IPS-NIHi11 (cell line): ENCODE measurements at regions not wholly inside any gene's neighbourhood (a gene's known extent, or its start where the extent isn't known, plus 50 kb on each side); places are given as distances from the start of the nearest gene placed in this dataset.
"Not testable (repeated sequence)": the region's sequence is repeated elsewhere in the genome, so short reads cannot be mapped to it uniquely, and the experiment has no call there.

ENCODE experiments used
- DNase-seq: peaks from one replicate; pipeline ENCODE4 v3.0.0; 2012; ENCODE audit warnings: mixed read lengths, low spot score

DNA sequence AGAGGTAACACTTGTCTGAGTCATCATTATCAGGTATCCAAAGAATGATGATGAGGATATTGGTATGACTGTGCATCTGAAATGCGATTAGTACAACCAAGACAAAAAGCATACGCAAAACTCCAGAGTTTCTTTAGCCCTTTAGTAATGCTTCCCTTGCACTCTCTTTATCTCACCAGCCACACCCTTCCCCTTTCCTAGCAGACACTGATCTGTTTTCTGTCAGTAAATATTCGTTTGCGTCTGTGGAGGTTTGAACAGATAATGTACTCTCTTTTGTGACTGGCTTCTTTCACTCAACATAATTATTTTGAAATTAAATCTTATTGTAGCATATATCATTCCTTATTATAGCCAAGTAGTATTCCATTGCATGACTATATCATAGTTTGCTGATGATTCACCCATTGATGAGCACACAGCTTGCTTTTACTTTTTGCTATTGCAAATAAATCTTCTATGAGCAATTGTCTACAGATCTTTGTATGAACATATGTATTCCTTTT lies 775.7 kb downstream of the SLC6A15 start:
- no peak for DNase-seq

DNA sequence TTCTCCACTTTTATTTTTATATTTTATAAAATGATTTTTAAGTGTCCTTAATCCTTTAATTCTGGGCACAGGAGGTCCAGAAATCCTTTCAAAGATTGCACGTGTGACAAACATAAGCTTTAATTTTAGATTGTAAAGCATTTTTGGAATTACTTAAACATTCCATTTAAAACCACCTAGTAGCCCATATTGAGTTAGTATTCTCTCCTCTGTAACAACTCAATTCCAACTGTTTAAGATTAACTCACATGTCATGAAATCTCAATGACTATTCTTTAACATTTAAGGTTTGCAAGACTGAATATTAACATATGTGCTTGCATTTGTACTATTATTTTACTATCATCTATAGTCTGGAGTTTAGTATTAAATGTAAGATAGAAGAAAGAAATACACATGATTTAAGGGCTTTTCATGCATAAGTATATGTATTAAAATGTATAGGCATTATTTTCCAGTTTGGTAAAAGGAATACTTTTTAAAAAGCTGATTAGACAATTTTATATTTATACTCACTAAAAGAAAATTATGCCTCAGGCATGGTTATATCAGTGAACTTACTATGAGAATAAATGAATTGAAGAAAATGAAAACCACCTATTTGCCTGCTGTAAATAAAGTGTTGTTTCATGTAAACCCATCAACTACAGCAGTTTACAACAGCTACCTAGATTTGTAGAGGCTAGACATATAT lies 776.9 kb downstream of the SLC6A15 start:
- DNase-seq: no peak

DNA sequence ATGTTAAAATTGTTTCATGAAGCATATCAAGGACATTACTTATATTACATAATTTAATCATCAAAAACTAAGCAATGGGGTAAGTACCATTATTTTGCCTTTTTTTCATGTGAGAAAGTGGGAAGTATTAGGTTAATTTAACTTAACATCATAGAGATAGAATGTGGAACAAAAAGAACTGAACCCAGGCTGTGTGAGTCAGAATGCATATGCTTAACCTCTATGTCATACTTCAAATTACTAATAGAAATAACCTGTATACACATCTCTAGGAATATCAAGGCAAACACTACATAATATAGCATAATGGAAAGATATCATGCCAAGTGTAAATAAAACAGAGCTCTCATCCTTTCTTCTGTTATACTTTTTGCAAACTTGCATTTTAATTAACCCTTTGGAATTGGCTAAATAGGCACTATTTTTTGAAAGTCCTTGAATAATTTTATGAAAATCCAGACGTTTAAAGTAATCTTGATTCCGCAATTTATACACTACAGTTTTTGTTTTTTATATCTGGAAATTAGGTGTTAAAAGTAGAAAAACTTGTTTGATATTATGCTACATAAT lies 777.7 kb downstream of the SLC6A15 start:
- no peak for DNase-seq

DNA sequence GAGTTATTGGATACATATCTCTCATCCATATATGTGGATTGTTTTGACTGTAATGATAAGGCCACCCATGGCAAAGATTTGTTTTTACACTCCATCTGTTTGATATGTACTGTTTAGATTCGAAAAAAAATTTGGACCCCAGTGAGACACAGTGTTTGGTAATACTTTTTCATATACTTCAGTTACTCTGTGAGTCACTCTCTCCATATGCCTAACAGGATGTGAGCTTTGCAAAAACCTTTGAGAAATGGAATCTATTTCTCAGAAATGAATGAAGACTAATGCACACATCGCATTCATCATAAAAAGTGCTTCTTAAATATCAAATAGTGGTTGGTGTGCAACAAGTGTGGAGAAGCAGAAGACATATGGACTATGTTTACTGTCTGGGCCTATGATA lies 781.5 kb downstream of the SLC6A15 start:
- no peak for DNase-seq

DNA sequence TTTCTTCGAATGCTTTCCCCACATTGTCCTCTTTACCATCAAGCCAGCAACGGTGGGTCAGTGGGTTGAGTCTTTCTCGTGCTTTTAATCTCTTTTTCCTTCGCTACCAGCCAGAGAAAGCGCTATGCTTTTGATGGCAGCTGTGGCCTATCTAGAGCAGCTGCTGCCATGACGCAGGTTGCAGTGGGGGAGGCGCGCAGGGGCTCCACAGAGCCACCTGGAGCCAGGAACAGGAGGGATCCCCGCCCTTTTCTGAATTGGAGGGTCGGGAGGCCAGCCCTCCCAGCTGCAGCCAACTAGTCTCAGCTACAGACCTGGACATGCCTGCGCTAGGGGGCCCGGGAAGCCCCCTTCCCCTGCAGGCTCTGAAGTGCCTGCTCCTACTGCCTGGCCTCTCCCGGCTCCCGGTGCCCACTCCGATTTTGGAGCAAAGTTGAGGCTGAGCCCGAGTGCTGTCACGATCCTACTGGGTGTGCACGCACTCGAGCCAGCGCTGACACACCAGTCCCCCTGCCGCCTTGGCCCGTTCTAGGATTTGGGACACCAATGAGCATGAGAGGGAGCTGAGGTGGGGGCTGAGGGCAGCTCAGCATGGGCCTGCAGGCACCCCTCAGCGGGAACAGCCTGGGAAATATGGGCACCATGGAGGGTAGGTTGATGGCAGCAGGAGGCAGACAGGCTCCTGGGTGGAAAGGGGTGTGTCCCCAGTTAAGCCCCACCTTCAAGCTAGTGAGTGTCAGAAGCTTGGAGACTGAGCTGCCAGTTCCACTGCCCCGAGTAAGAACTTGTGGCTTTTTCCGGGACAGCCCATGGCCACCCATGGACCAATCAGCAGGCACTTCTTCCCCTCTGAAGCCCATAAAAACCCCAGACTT lies 784.2 kb downstream of the SLC6A15 start:
- no peak for DNase-seq

DNA sequence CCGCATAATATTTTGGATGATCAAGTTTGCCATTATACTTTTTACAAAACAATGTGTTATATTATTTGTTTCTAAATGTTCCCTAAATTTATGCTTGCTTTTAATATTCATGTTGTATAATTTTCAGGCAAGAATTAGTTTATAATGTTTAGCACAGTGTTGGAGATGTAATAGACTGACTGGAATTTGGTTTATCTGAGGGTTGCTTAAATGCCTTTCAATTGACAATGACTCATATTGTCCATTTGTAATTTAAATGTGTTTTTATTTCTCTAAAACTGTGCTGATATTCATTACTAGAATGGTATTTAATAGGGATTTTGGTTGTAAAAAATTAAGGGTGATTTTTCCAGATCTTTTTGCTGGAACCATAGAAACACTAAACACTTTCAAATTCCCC lies 788.4 kb downstream of the SLC6A15 start:
- no peak for DNase-seq

DNA sequence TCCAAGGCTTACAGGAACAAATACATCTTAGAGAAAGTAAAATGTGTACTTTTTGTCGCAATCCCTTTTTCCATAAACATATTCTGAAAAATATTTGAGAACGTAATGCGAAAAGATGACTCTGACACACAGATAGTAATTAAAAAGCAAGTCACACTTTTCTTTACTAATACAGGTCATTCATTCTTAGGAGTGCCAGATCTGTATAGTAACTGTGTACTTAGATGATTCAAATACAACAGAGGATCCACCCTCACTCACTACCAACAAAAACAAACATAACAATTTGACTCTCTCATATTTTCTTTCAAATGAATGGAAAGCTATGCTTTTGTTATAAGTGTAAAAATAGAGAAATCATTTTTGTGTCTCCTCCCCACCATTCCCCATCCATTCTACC lies 795.4 kb downstream of the SLC6A15 start:
- DNase-seq: no peak

DNA sequence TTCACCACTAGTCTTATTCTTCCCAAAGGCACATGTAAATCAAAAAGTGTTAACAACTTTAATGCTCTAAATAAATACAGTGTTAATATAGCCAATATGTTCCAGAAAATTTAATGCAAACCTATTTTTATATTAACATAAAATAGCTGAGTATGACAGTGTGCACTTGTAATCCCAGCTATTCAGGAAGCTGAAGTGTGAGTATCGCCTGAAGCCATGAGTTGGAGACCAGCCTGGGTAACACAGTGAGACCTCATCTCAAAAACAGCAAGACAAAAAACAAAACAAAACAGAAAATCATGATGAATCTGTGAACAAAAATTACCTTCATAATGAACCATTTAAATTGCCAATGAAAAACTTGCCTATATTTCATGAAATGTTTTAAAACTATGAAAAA lies 798.9 kb downstream of the SLC6A15 start:
- no peak for DNase-seq

DNA sequence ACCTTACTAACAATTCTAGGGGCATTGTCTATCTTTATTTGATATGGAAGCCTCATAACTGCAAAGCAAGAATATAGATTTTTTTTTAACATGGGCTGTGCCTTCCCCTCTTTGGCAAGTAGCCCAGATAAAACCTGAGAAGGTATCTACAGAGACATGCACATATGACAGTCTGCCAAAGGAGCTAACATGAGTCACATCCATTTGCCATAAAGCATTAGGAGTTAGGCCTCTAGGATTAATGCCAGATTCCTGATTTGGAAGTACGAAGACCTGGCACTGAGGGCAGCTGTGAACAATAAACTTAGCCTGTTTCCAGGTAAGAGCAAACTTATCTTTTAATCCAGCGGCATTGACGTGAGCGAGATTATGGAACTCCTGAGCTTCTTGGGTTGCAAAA lies 808.7 kb downstream of the SLC6A15 start:
- DNase-seq: not testable (repeated sequence)

DNA sequence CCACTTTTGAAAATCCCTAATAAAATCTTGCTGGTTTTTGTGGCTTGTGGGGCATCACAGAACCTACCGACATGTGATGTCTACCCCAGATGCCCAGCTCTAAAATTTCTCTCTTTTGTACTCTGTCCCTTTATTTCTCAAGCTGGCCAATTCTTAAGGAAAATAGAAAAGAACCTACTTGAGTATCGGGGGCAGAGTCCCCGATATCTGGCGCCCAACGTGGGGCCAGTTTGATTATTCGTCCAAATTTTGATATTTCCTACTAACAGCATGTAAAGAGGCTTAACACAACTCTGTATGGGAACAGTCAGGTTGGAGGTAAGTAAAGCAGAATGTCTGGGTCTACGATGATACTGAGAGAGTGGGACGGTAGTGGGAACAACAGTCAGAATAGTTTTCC lies 810.6 kb downstream of the SLC6A15 start:
- DNase-seq: not testable (repeated sequence)

DNA sequence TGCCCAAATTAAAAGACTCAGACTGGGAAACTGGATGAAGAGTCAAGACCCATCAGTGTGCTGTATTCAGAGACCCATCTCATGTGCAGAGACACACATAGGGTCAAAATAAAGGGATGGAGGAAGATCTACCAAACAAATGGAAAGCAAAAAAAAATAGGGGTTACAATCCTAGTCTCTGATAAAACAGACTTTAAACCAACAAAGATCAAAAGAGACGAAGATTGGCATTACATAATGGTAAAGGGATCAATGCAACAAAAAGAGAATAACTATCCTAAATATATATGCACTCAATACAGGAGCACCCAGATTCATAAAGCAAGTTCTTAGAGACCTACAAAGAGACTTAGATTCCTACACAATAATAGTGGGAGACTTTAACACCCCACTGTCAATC lies 813.0 kb downstream of the SLC6A15 start:
- DNase-seq: not testable (repeated sequence)

DNA sequence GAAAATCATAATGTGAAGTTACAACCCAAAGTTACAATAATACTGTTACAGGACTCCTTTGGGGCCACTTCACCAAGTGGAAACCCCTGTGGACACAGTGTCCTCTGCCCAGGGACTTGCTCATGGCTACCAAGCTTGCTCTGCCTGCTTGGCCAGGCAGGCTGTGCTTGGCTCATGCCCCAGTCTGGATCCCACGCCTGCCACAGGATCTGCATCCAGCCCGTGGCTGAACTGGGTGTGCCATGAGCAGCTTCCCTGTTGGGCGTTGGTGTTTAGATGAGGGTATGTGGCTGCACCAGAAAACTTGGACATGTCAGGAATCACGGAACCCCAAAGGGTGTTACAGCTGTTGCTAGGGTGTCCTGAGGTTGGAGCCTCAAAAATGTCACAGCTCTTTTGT lies 820.9 kb downstream of the SLC6A15 start:
- DNase-seq: no peak

DNA sequence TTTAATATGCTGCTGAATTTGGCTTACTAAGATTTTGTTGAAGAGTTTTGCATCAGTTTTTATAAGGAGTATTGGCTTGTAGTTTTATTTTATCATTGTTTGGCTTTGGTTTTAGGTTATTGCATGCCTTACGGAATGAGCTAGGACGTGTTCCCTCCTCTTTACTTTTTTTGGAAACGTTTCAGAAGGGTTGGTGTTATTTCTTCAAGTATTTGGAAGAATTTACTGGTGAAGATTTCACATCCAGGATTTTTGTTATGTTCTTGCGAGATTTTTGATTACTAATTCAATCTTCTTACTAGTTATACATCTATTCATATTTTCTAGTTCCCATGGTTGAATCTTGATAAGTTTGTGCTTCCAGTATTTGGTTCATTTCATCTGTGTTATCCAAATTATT lies 823.2 kb downstream of the SLC6A15 start:
- no peak for DNase-seq

DNA sequence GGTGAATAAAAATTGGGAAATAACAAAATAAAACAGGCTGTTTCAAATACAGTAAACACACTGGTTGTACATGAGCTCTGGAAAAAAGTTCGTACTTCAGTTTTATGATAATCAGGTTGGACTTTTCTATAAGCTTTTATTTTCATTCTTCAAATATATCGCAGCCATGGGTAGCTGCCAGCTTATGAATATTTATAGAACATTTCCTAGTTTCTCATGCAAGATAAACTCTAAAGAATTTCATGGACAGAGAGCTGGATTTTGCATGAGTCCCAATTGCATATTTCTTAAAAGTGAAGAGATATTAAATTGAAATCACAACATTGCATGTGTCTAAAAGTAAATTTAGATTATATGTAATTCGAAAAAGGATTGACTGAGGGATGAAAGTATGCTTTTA lies 827.6 kb downstream of the SLC6A15 start:
- DNase-seq: no peak

DNA sequence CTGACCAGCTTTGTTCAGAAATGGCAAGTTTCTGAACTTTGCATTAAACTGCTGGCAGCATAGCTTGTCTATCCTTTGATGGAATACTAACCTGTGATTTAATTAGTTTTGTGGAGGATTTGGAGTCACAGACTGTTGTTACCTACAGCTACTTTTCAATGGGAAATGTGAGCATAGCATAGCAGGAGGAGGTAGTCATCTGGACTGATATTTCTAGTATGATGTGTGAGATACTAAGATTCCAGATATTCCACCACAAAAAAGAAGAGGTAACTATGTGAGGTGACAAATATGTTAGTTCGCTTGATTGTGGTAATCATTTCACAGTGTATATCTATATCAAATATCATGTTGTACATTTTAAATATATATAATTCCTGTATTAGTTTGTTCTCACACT lies 833.0 kb downstream of the SLC6A15 start:
- no peak for DNase-seq

DNA sequence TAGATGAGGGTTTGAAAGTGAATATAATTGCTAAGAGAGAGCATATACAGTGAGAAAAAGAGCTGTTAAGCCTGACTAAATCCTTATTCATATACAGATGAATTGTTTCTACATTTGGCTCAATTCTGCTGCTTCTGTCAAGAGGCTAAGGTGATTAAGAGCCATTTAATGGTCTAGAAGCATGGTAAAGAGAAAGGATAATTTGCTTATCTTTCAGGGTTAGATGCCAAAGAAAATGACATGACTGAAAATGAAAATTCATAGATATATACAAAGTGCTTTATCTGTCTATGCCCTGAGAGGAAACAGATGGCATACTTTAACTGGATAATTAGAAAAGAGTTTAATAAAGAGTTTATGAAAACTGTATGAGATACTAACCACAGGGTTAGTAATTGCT lies 834.9 kb downstream of the SLC6A15 start:
- DNase-seq: no peak

DNA sequence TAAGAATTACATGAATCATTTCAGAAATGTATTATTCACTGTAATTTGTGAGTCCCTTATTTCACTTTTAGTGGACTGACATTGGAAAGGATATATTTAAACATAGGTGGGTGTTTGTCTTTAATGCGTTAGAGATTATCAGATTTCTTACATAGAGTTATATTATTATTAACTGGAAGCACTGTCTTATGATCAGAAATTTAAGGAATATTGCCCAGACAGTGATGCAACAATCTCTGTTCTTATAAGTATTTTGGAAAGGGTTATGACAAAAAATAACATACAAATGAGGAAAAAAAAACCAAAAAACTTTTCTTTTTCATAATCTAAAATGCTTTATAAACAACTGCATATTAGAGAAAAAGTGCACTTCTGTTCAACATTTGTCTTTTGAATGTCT lies 836.6 kb downstream of the SLC6A15 start:
- no peak for DNase-seq

DNA sequence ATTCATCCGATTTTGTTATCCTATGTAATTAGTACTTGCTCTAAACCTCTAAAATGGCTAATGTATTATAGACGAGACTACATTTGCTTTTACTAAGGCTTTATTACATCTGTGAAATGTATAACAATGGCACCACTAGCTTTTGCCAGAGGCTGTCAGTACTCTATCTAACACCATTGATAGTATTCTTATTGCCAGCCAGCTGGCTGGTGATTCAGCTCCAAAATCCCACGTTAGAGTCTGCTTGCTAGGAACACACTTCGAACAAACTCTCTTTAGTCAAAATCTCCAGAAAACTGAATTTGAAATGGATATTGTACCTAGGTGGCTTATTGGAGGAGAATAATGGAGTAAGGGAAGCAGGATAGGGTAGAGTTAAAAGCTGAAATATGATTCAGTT lies 839.2 kb downstream of the SLC6A15 start:
- no peak for DNase-seq

DNA sequence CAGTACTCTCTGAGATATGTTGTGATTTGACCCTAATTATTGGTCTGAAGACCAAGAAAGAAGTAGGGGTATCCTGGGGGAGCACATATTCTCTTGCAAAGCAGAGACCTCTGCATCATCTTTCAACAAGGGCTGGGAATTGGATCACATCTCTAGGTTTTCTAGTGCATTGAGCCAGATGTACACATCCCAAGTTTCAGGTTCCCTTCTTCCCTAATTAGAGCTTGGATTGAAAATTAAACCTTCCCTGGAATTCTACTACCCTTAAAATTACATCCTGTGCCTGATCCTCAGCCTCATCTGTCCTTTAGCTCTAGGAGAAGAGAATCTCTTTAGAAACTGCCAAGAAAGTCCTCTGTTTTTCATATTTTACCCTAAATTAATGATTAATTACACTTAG lies 839.6 kb downstream of the SLC6A15 start:
- no peak for DNase-seq

DNA sequence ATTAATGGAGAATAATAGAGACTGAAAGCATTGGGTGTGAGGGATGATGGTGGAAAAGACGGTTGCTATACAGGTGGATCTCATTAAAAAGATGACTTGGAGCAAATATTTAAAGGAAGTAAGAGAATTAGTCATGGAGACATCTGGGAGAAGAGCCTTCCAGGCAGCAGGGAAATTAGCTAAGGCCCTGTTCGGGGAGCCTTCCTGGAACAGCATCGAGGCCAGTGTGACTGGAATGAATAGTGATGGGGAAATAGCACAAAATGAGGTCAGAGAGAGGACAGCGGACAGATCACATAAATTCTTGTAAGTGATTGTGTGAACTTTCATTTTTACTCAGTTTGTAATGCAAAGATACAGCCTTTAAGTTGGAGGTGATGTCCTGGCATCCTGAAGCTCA lies 842.3 kb downstream of the SLC6A15 start:
- no peak for DNase-seq

DNA sequence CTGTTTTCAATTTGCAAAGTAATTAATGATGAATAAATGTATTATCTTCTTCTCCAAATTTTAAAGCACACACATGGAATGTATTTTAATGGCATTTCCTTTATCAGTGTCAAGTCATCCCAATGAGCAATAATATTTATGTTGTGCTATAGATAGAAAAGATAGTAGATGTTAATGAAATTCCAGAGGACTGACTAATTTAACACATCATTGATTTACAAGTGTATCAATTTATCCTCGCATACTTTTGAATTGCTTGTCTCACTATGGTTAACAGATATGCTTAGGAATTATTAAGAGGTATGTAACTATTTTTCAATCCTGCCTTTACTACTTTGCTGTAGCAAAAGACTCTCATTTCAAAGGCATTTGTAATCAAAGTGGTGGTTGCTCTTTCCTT lies 842.9 kb downstream of the SLC6A15 start:
- no peak for DNase-seq

DNA sequence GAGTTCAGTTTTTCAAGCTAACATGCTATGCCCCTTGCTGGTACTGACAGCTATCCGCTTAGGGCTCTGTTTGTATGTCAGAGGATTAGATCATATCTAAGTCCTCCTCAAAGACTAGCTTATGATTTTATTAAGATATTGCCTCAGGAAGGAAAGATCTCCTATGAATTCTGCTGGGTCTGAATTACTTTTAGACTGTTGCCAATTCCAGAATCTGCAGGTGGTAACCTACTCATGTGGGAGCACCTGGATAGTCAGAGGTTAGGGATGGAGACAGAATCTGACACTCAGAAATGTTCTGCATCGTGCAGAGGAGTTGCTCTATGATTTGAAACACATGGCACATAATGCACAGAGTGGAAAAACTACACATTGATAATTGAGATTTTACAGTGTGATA lies 843.4 kb downstream of the SLC6A15 start:
- no peak for DNase-seq

DNA sequence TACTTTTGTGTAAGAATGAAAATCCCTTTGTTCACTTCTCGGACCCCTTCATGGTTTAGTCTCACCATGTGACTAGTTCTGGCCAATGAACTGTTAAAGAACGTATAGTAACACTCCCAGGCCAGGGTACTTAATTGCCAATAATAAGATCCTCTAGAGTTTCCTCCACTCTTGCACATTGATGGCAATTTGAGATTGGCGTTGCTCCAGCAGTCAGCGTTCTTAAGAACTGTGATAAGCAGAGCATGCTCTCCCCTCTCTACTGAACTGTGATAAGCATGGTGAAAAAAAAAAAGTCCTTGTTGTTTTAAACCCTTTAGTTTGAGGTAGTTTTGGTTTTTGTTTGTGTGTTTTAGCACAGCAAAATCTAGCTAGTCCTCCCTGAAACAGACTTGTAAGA lies 854.5 kb downstream of the SLC6A15 start:
- DNase-seq: no peak
